ENCODE measurements at regions not wholly inside any gene's neighbourhood (a gene's known extent, or its start where the extent isn't known, plus 50 kb on each side); places are given as distances from the start of the nearest gene placed in this dataset.

DNA sequence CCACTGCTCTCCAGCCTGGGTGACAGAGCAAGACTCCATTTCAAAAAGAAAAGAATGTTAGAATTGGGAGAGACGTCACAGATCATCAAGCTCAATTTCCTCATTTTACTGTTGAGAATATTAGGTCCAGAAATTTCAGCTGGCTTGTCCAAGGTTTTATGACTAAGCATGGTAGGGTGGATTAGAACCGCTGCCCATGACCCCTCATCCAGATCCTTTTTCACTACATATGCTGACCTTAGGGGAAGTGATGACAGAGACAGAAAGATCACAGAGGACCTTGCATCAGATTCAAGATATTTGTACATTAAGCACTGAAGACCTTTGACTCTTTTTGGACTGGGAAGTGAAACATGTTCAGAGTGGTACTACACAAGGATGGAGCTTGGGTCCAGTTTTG lies 134.5 kb downstream of the ADAMTS15 start:
- TF ChIP-seq, protein P1, sequence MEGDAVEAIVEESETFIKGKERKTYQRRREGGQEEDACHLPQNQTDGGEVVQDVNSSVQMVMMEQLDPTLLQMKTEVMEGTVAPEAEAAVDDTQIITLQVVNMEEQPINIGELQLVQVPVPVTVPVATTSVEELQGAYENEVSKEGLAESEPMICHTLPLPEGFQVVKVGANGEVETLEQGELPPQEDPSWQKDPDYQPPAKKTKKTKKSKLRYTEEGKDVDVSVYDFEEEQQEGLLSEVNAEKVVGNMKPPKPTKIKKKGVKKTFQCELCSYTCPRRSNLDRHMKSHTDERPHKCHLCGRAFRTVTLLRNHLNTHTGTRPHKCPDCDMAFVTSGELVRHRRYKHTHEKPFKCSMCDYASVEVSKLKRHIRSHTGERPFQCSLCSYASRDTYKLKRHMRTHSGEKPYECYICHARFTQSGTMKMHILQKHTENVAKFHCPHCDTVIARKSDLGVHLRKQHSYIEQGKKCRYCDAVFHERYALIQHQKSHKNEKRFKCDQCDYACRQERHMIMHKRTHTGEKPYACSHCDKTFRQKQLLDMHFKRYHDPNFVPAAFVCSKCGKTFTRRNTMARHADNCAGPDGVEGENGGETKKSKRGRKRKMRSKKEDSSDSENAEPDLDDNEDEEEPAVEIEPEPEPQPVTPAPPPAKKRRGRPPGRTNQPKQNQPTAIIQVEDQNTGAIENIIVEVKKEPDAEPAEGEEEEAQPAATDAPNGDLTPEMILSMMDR (IDR thresholded peaks at IDR 0.05) = no peak
- no peak for TF ChIP-seq POLR2AphosphoS5 (IDR thresholded peaks at IDR 0.05)

Measured in transverse colon (tissue), 4 donors.